ENCODE measurements at regions not wholly inside any gene's neighbourhood (a gene's known extent, or its start where the extent isn't known, plus 50 kb on each side); places are given as distances from the start of the nearest gene placed in this dataset.

- no peaks in the 10 kb centered on the region for H4K20me1 ChIP-seq (replicated peaks; ENCODE audit: control insufficient read depth, extremely low read depth, insufficient read depth, low read length)
- no peaks in the 10 kb centered on the region for H3K79me2 ChIP-seq (ENCODE audit: control insufficient read depth, insufficient read depth, low read length)
- no peak for TF ChIP-seq FOS (IDR thresholded peaks at IDR 0.05; ENCODE audit: borderline replicate concordance, insufficient read depth, low read length)
- no peak for TF ChIP-seq MAX (IDR thresholded peaks at IDR 0.05; ENCODE audit: insufficient read depth, insufficient read length)
- TF ChIP-seq GATA2 (IDR thresholded peaks at IDR 0.05; ENCODE audit: insufficient read depth, insufficient read length, low read depth, low read length): no peak
- no peak for TF ChIP-seq CTCF (IDR thresholded peaks at IDR 0.05; ENCODE audit: extremely low read depth in 1 of 2, insufficient read depth in 1 of 2, low read depth in 1 of 2, low read length in 2 of 2)
- TF ChIP-seq JUN (IDR thresholded peaks at IDR 0.05; ENCODE audit: borderline replicate concordance, insufficient read depth, insufficient read length, low read depth): no peak
- no peak for TF ChIP-seq POLR2A (IDR thresholded peaks at IDR 0.05; ENCODE audit: low read depth, low read length)
- no peak for TF ChIP-seq EZH2 (IDR thresholded peaks at IDR 0.05; ENCODE audit: borderline replicate concordance, low read depth, low read length, severe bottlenecking)
- no peak for TF ChIP-seq POLR2AphosphoS5 (IDR thresholded peaks at IDR 0.05; ENCODE audit: insufficient read depth, low read depth, low read length)
- no peak for TF ChIP-seq MYC (IDR thresholded peaks at IDR 0.05; ENCODE audit: low read depth, low read length)
- dilution Hi-C loops (cut with MboI; ENCODE audit: extremely low pct_ligation_motif_present, low sequenced_read_pairs): no loop called here
- CTCF ChIA-PET: no interaction called here
- H3K9ac ChIP-seq (replicated peaks; ENCODE audit: extremely low read depth, insufficient read depth, low read length): no peak overlapping the region
- peaks cover 1% of the 10 kb centered on the region for H3K9me3 ChIP-seq (replicated peaks; ENCODE audit: control insufficient read depth, insufficient read depth, low read length)
- no peak overlapping the region for H2AFZ ChIP-seq (ENCODE audit: low read depth, low read length)
- H3K9me1 ChIP-seq (replicated peaks; ENCODE audit: control insufficient read depth, extremely low read depth, insufficient read depth, low read length): no peaks in the 10 kb centered on the region
- intact Hi-C loops (cut with micrococcal nuclease): no loop called here
- no peaks in the 10 kb centered on the region for H3K4me1 ChIP-seq (ENCODE audit: control insufficient read depth, extremely low read depth, insufficient read depth, low read length)
- H3K4me3 ChIP-seq (replicated peaks in 1 of 3; ENCODE audit: insufficient read depth in 1 of 3, low read depth in 1 of 3, low read length in 3 of 3): no peak overlapping the region
- POLR2A ChIA-PET: no interaction called here
- H3K27me3 ChIP-seq (ENCODE audit: control insufficient read depth in 2 of 2, insufficient read depth in 2 of 2, low read length in 2 of 2): no peaks in the 10 kb centered on the region
- DNase-seq (ENCODE audit: low read depth, low spot score) (no peak), FAIRE-seq (no peak)
- H3K36me3 ChIP-seq (ENCODE audit: control insufficient read depth in 2 of 2, extremely low read depth in 1 of 2, insufficient read depth in 2 of 2, low read length in 2 of 2): no peaks in the 10 kb centered on the region
- BruUV-seq (replicated peaks): no TSS peak
- H3K27ac ChIP-seq (ENCODE audit: insufficient read depth, low read depth, low read length): no peak overlapping the region
- no peak overlapping the region for H3K4me2 ChIP-seq (ENCODE audit: insufficient read depth, low read length)
Observed at GRCh38 chr9:1254071-1254470, 203.9 kb downstream of the DMRT2 start.

Data from endothelial cell of umbilical vein (primary cell).